GM23338 (cell line): ENCODE measurements at regions not wholly inside any gene's neighbourhood (a gene's known extent, or its start where the extent isn't known, plus 50 kb on each side); places are given as distances from the start of the nearest gene placed in this dataset.

ENCODE experiments used
- ATAC-seq: fragments of 200-7000 bp; cut with Tn5 transposase; 3 replicates; pipeline ENCODE4 v1.9.1; 2020
- DNase-seq: peaks from one replicate; pipeline ENCODE4 v3.0.0-alpha.2; 2015; ENCODE audit warnings: low spot score
- H2AFZ ChIP-seq: fragments of 200-600 bp; sonication (generic); 2 replicates; pipeline ENCODE4 v1.8.0; 2016; ENCODE audit warnings: antibody characterized with exemption, mild to moderate bottlenecking, moderate library complexity
- H3F3A ChIP-seq: fragments of 200-600 bp; sonication (generic); replicated peaks from 2 replicates; pipeline ENCODE4 v1.8.0; 2017; ENCODE audit warnings: antibody characterized with exemption, mixed run types, low read depth
- H3K27ac ChIP-seq: fragments of 200-600 bp; sonication (generic); 2 replicates; pipeline ENCODE4 v1.6.1; 2016; ENCODE audit warnings: low read depth
- H3K27me3 ChIP-seq: fragments of 200-600 bp; sonication (generic); 2 replicates; pipeline ENCODE4 v1.8.0; 2016; ENCODE audit warnings: mild to moderate bottlenecking, mixed run types, moderate library complexity; ENCODE audit not compliant: insufficient read depth
- H3K36me3 ChIP-seq: fragments of 200-600 bp; sonication (generic); 2 replicates; pipeline ENCODE4 v1.8.0; 2016; ENCODE audit warnings: mild to moderate bottlenecking; ENCODE audit not compliant: insufficient read depth
- H3K4me1 ChIP-seq: fragments of 200-600 bp; sonication (generic); 2 replicates; pipeline ENCODE4 v1.8.0; 2016; ENCODE audit warnings: mild to moderate bottlenecking, moderate library complexity; ENCODE audit not compliant: insufficient read depth
- H3K4me2 ChIP-seq: fragments of 200-600 bp; sonication (generic); 2 replicates; pipeline ENCODE4 v1.7.1; 2017; ENCODE audit warnings: mixed run types
- H3K4me3 ChIP-seq: fragments of 200-600 bp; sonication (generic); 2 replicates; pipeline ENCODE4 v1.6.1; 2016; ENCODE audit warnings: mixed run types
- H3K79me2 ChIP-seq: fragments of 200-600 bp; sonication (generic); replicated peaks from 2 replicates; pipeline ENCODE4 v1.8.0; 2017; ENCODE audit warnings: mild to moderate bottlenecking; ENCODE audit not compliant: insufficient read depth
- H3K9me2 ChIP-seq: fragments of 200-600 bp; sonication (generic); 2 replicates; pipeline ENCODE4 v1.8.0; 2017; ENCODE audit not compliant: insufficient read depth
- H4K20me1 ChIP-seq: fragments of 200-600 bp; sonication (generic); replicated peaks from 2 replicates; pipeline ENCODE4 v1.8.0; 2017; ENCODE audit warnings: mild to moderate bottlenecking; ENCODE audit not compliant: insufficient read depth
- H3K27ac Mint-ChIP-seq: 2 replicates; pipeline ENCODE4 v1.8.0; 2020; ENCODE audit warnings: inconsistent platforms, mild to moderate bottlenecking, moderate library complexity, mixed read lengths
- H3K27me3 Mint-ChIP-seq: 3 replicates; pipeline ENCODE4 v1.8.0; 2022; ENCODE audit warnings: low read depth, mild to moderate bottlenecking, moderate library complexity, mixed read lengths, inconsistent platforms; ENCODE audit not compliant: insufficient read depth, poor library complexity
- H3K36me3 Mint-ChIP-seq: 3 replicates; pipeline ENCODE4 v1.8.0; 2021; ENCODE audit warnings: low read depth, mild to moderate bottlenecking, inconsistent platforms, moderate library complexity, mixed read lengths
- H3K4me1 Mint-ChIP-seq: 3 replicates; pipeline ENCODE4 v1.8.0; 2020; ENCODE audit warnings: mild to moderate bottlenecking, inconsistent platforms, mixed read lengths
- H3K4me3 Mint-ChIP-seq: 3 replicates; pipeline ENCODE4 v1.8.0; 2021; ENCODE audit warnings: moderate library complexity, mild to moderate bottlenecking, inconsistent platforms, mixed read lengths
- H3K9me3 Mint-ChIP-seq: 3 replicates; pipeline ENCODE4 v1.8.0; 2020; ENCODE audit warnings: moderate library complexity, mild to moderate bottlenecking, inconsistent platforms, mixed read lengths
- CREB1 ChIP-seq: fragments of 250-450 bp; sonication (Bioruptor Pico); IDR thresholded peaks from 2 replicates; pipeline ENCODE4 v1.5.0; 2020; ENCODE audit warnings: low read depth, mild to moderate bottlenecking, moderate library complexity
- CTCF ChIP-seq, 2 experiments: fragments of 200-600 bp in 1 of 2; sonication (generic) in 1 of 2; conservative IDR thresholded peaks; 2 replicates each; pipeline versions ENCODE4 v1.5.1 to v1.6.1; 2016 to 2017; ENCODE audit warnings: antibody characterized with exemption in 2 of 2, low read depth in 2 of 2, mild to moderate bottlenecking in 2 of 2, moderate library complexity in 1 of 2
- ETS1 ChIP-seq: IDR thresholded peaks from 2 replicates; pipeline ENCODE4 v1.6.1; 2016; ENCODE audit warnings: antibody characterized with exemption
- EZH2 ChIP-seq: fragments of 200-600 bp; sonication (generic); IDR thresholded peaks from one replicate; pipeline ENCODE4 v1.8.0; 2017; ENCODE audit warnings: antibody characterized with exemption, mild to moderate bottlenecking, low read depth; ENCODE audit not compliant: unreplicated experiment
- JUNB ChIP-seq: IDR thresholded peaks from one replicate; pipeline ENCODE4 v1.6.1; 2016; ENCODE audit warnings: antibody characterized with exemption; ENCODE audit not compliant: unreplicated experiment
- NANOG ChIP-seq: IDR thresholded peaks from 2 replicates; pipeline ENCODE4 v1.6.1; 2016; ENCODE audit warnings: antibody characterized with exemption, borderline replicate concordance
- POLR2AphosphoS5 ChIP-seq: IDR thresholded peaks from 2 replicates; pipeline ENCODE4 v1.6.1; 2016; ENCODE audit warnings: antibody characterized with exemption, low read depth
- STAT1 ChIP-seq: IDR thresholded peaks from one replicate; pipeline ENCODE4 v1.6.1; 2016; ENCODE audit warnings: antibody characterized with exemption; ENCODE audit not compliant: unreplicated experiment
- ZNF114 ChIP-seq: fragments of 250-450 bp; sonication (Bioruptor Pico); IDR thresholded peaks from 2 replicates; pipeline ENCODE4 v1.5.0; 2020; ENCODE audit warnings: mild to moderate bottlenecking, moderate library complexity
- ZNF331 ChIP-seq: fragments of 250-450 bp; sonication (Bioruptor Pico); IDR thresholded peaks from 2 replicates; pipeline ENCODE4 v1.5.0; 2020; ENCODE audit warnings: low read depth, mild to moderate bottlenecking, moderate library complexity
- ZNF462 ChIP-seq: fragments of 250-450 bp; sonication (Bioruptor Pico); IDR thresholded peaks from 2 replicates; pipeline ENCODE4 v1.5.0; 2020; ENCODE audit warnings: mild to moderate bottlenecking, moderate library complexity

GRCh38 chr7:149377386-149377785 lies 83.5 kb downstream of the ZNF777 start:
- H3K9me2 ChIP-seq = no peaks in the 10 kb centered on the region; the same call in 1 of the 2 replicates
- H3K79me2 ChIP-seq = no peaks in the 10 kb centered on the region
- H4K20me1 ChIP-seq = no peaks in the 10 kb centered on the region
- DNase-seq = no peak
- H3K27me3 ChIP-seq = no peaks in the 10 kb centered on the region
- 0 out of 2 replicates have a peak, but pooled peaks cover 4% of the 10 kb centered on the region for H3K36me3 ChIP-seq
- Mint-ChIP-seq H3K4me3 (no peak overlapping the region), H3K36me3 (peaks cover 13% of the 10 kb centered on the region; the same call in 2 of the 3 replicates), H3K27me3 (peaks cover 4% of the 10 kb centered on the region), H3K4me1 (no peaks in the 10 kb centered on the region), H3K27ac (no peak overlapping the region), H3K9me3 (peaks cover 31% of the 10 kb centered on the region)
- ATAC-seq = no peak
- no peaks in the 10 kb centered on the region for H3F3A ChIP-seq
- H3K4me3 ChIP-seq = no peak overlapping the region
- H3K4me2 ChIP-seq = no peak overlapping the region
- no peak overlapping the region for H3K27ac ChIP-seq
- no peaks in the 10 kb centered on the region for H3K4me1 ChIP-seq
- H2AFZ ChIP-seq = no peak overlapping the region
- no peak for TF ChIP-seq NANOG
- no peak for TF ChIP-seq ZNF114 (CRISPR knock-in tag)
- no peak for TF ChIP-seq JUNB
- TF ChIP-seq CTCF (conservative IDR thresholded peaks at IDR 0.05; ENCODE audit: low read depth in 2 of 2) = no peak
- TF ChIP-seq POLR2AphosphoS5 = no peak
- TF ChIP-seq EZH2 = no peak
- no peak for TF ChIP-seq ZNF462 (CRISPR knock-in tag)
- no peak for TF ChIP-seq ZNF331 (CRISPR knock-in tag)
- no peak for TF ChIP-seq ETS1
- TF ChIP-seq CREB1 = no peak
- TF ChIP-seq STAT1 = no peak
